ENCODE measurements at regions not wholly inside any gene's neighbourhood (a gene's known extent, or its start where the extent isn't known, plus 50 kb on each side); places are given as distances from the start of the nearest gene placed in this dataset.

DNA sequence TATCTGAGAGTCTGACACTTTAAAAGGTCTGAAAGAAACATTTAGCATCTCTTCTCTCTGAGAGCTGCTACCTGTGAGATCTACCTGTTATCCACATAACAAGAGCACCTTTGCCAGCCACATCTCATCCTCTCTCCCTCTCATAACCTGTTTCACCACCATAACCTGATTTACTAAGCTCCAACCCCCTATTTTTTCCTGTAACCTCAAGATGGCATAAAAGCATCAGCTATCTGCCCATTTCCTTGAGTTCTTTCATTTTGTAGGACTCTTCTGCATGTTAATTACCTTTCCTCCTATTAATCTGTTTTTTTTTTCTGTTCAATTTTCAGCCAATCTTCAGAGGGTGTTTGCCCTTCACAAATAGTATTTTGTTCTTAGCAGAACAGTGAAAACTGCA is 136.5 kb upstream of the KCNK1 start:
- no peak overlapping the region for H3K9ac ChIP-seq (ENCODE audit: insufficient read depth in 1 of 2, low read length in 2 of 2)
- DNase-seq: peak in 1 of 3 donors; percentile 1

DNA sequence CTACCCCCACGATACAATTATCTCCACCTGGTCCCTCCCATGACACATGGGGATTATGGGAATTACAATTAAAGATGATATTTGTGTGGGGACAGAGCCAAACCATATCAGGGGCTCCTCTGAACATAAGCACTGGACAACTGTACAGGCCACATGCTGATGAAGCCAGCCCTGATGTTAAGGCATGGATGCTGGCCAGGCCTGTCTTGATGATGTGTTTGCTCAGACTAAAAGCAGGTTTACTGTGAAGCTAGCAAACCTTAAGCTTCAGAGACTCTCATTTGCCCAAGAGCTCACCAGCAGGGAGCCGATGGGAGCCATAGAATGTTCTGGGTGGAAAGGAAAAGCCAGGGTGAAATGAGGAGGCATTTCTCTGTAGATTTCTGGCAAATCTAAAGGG is 135.3 kb upstream of the KCNK1 start:
- ATAC-seq (ENCODE audit: insufficient read depth, low FRiP score) (no peak), DNase-seq (peak in 1 of 3 donors; percentile 3)
- Histone ChIP-seq H3K9me3 (ENCODE audit: control insufficient read depth in 4 of 4, insufficient read depth in 3 of 4, low read length in 3 of 4) (peaks cover 0 to 2% (median 0%) of the 10 kb centered on the region in 4 donors), H3K4me1 (ENCODE audit: control insufficient read depth in 5 of 5, insufficient read depth in 5 of 5, low read length in 5 of 5) (no peaks in the 10 kb centered on the region), H3K27me3 (ENCODE audit: control insufficient read depth in 3 of 3, insufficient read depth in 3 of 3, low read length in 2 of 3) (no peaks in the 10 kb centered on the region), H3K36me3 (ENCODE audit: control insufficient read depth in 4 of 4, insufficient read depth in 4 of 4, low read length in 4 of 4) (no peaks in the 10 kb centered on the region), H3K27ac (ENCODE audit: low read depth in 1 of 2, low read length in 1 of 2) (no peak overlapping the region), H3K4me3 (no peak overlapping the region), H3K9ac (ENCODE audit: insufficient read depth in 1 of 2, low read length in 2 of 2) (no peak overlapping the region)
- WGBS, 2 donors: 86 to 88% methylated on average over 2 of the region's 2 CpGs
- TF ChIP-seq, protein P1, sequence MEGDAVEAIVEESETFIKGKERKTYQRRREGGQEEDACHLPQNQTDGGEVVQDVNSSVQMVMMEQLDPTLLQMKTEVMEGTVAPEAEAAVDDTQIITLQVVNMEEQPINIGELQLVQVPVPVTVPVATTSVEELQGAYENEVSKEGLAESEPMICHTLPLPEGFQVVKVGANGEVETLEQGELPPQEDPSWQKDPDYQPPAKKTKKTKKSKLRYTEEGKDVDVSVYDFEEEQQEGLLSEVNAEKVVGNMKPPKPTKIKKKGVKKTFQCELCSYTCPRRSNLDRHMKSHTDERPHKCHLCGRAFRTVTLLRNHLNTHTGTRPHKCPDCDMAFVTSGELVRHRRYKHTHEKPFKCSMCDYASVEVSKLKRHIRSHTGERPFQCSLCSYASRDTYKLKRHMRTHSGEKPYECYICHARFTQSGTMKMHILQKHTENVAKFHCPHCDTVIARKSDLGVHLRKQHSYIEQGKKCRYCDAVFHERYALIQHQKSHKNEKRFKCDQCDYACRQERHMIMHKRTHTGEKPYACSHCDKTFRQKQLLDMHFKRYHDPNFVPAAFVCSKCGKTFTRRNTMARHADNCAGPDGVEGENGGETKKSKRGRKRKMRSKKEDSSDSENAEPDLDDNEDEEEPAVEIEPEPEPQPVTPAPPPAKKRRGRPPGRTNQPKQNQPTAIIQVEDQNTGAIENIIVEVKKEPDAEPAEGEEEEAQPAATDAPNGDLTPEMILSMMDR (IDR thresholded peaks at IDR 0.05; ENCODE audit: control extremely low read depth, extremely low read depth): no peak

More for the DNA sequence above, 136.5 kb upstream of the KCNK1 start:
- no peaks in the 10 kb centered on the region for H3K4me1 ChIP-seq (ENCODE audit: control insufficient read depth in 5 of 5, insufficient read depth in 5 of 5, low read length in 5 of 5)
- peaks cover 0 to 2% (median 0%) of the 10 kb centered on the region in 4 donors for H3K9me3 ChIP-seq (ENCODE audit: control insufficient read depth in 4 of 4, insufficient read depth in 3 of 4, low read length in 3 of 4)
- H3K27ac ChIP-seq (ENCODE audit: low read depth in 1 of 2, low read length in 1 of 2): no peak overlapping the region
- H3K27me3 ChIP-seq (ENCODE audit: control insufficient read depth in 3 of 3, insufficient read depth in 3 of 3, low read length in 2 of 3): no peaks in the 10 kb centered on the region
- TF ChIP-seq, protein P1 (IDR thresholded peaks at IDR 0.05; ENCODE audit: control extremely low read depth, extremely low read depth): no peak
- no peak for ATAC-seq (ENCODE audit: insufficient read depth, low FRiP score)
- H3K36me3 ChIP-seq (ENCODE audit: control insufficient read depth in 4 of 4, insufficient read depth in 4 of 4, low read length in 4 of 4): no peaks in the 10 kb centered on the region
- no peak overlapping the region for H3K4me3 ChIP-seq

DNA sequence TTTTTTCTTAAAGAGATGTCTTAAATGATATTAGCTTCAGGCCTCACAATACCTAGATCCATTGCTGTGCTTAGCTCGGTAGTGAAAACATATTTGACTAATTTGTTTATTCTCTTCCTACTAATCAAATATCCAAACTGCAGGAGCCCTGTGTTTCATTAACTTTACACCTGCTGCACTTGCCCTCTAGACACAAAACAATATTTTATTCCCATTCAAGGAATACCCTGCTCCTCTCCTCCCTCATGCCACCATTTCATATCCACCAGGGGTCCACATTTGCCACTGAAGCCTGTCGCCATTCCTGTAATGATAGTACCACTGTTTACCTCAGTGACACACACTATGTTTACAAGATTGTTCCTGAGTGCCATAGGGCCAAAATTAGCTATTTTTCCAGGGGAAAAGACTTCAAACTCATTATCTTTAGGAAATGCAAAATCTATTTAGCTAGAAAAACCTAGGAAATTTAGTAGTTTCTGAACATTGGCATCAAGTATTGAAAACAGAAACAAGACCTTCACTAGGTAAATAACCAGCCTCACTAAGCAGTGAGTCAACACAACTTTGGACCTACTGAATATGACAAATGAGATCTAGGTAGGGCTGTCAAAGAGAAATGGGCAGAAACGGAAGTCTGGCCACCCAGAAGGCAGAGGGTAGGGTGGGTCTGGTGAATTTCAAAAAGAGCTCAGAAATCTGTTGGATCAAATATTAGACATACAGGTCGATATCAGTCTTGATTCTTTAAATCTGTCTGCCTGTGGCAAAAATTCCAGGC is 134.6 kb upstream of the KCNK1 start:
- TF ChIP-seq, protein P1 (IDR thresholded peaks at IDR 0.05; ENCODE audit: control extremely low read depth, extremely low read depth): no peak
- Histone ChIP-seq H3K4me1 (ENCODE audit: control insufficient read depth in 5 of 5, insufficient read depth in 5 of 5, low read length in 5 of 5) (no peaks in the 10 kb centered on the region), H3K27ac (ENCODE audit: low read depth in 1 of 2, low read length in 1 of 2) (no peak overlapping the region), H3K27me3 (ENCODE audit: control insufficient read depth in 3 of 3, insufficient read depth in 3 of 3, low read length in 2 of 3) (no peaks in the 10 kb centered on the region), H3K9ac (ENCODE audit: insufficient read depth in 1 of 2, low read length in 2 of 2) (no peak overlapping the region), H3K9me3 (ENCODE audit: control insufficient read depth in 4 of 4, insufficient read depth in 3 of 4, low read length in 3 of 4) (peaks cover 0 to 2% (median 0%) of the 10 kb centered on the region in 4 donors), H3K36me3 (ENCODE audit: control insufficient read depth in 4 of 4, insufficient read depth in 4 of 4, low read length in 4 of 4) (no peaks in the 10 kb centered on the region), H3K4me3 (no peak overlapping the region)
- DNase-seq (no peak), ATAC-seq (ENCODE audit: insufficient read depth, low FRiP score) (no peak)
- WGBS, 2 donors: 71 to 83% methylated on average over 4 of the region's 4 CpGs

Measured in lung (tissue), 11 donors.